ENCODE measurements at regions not wholly inside any gene's neighbourhood (a gene's known extent, or its start where the extent isn't known, plus 50 kb on each side); places are given as distances from the start of the nearest gene placed in this dataset.
"Not testable (repeated sequence)": the region's sequence is repeated elsewhere in the genome, so short reads cannot be mapped to it uniquely, and the experiment has no call there.

- Mint-ChIP-seq H3K27me3 (peaks cover 3% of the 10 kb centered on the region), H3K4me3 (no peak overlapping the region), H3K4me1 (ENCODE audit: unreplicated experiment) (no peaks in the 10 kb centered on the region), H3K36me3 (peaks cover 3% of the 10 kb centered on the region), H3K27ac (no peak overlapping the region), H3K9me3 (no peaks in the 10 kb centered on the region)
- no peak for DNase-seq (ENCODE audit: extremely low spot score, unreplicated experiment)
- no peak for TF ChIP-seq CTCF (conservative IDR thresholded peaks at IDR 0.05)
These were observed 182.2 kb upstream of the TEX13C start for GRCh38 chrX:125137521-125137920.

- H3K36me3 Mint-ChIP-seq: no peaks in the 10 kb centered on the region
- no peak for DNase-seq (ENCODE audit: extremely low spot score, unreplicated experiment)
- TF ChIP-seq CTCF (conservative IDR thresholded peaks at IDR 0.05): no peak
- no peaks in the 10 kb centered on the region for H3K27me3 Mint-ChIP-seq
- no peaks in the 10 kb centered on the region for H3K4me1 Mint-ChIP-seq (ENCODE audit: unreplicated experiment)
- H3K9me3 Mint-ChIP-seq: no peaks in the 10 kb centered on the region
- H3K4me3 Mint-ChIP-seq: no peak overlapping the region
- no peak overlapping the region for H3K27ac Mint-ChIP-seq
These were observed 169.4 kb upstream of the TEX13C start for GRCh38 chrX:125150231-125150630.

GRCh38 chrX:125151146-125151545, 168.5 kb upstream of the TEX13C start:
- H3K27me3 Mint-ChIP-seq: no peaks in the 10 kb centered on the region
- no peak for TF ChIP-seq CTCF (conservative IDR thresholded peaks at IDR 0.05)
- no peaks in the 10 kb centered on the region for H3K4me1 Mint-ChIP-seq (ENCODE audit: unreplicated experiment)
- H3K9me3 Mint-ChIP-seq: no peaks in the 10 kb centered on the region
- no peak overlapping the region for H3K4me3 Mint-ChIP-seq
- H3K36me3 Mint-ChIP-seq: no peaks in the 10 kb centered on the region
- no peak for DNase-seq (ENCODE audit: extremely low spot score, unreplicated experiment)
- no peak overlapping the region for H3K27ac Mint-ChIP-seq

GRCh38 chrX:125152011-125152410, 167.7 kb upstream of the TEX13C start:
- Mint-ChIP-seq H3K9me3 (no peaks in the 10 kb centered on the region), H3K36me3 (peaks cover 3% of the 10 kb centered on the region), H3K27ac (no peak overlapping the region), H3K27me3 (no peaks in the 10 kb centered on the region), H3K4me3 (no peak overlapping the region), H3K4me1 (ENCODE audit: unreplicated experiment) (no peaks in the 10 kb centered on the region)
- TF ChIP-seq CTCF (conservative IDR thresholded peaks at IDR 0.05): no peak
- no peak for DNase-seq (ENCODE audit: extremely low spot score, unreplicated experiment)

- TF ChIP-seq CTCF (conservative IDR thresholded peaks at IDR 0.05): no peak
- Mint-ChIP-seq H3K36me3 (peaks cover 3% of the 10 kb centered on the region), H3K27me3 (no peaks in the 10 kb centered on the region), H3K4me3 (no peak overlapping the region), H3K4me1 (ENCODE audit: unreplicated experiment) (no peaks in the 10 kb centered on the region), H3K9me3 (no peaks in the 10 kb centered on the region), H3K27ac (no peak overlapping the region)
- no peak for DNase-seq (ENCODE audit: extremely low spot score, unreplicated experiment)
These were observed 166.1 kb upstream of the TEX13C start for GRCh38 chrX:125153621-125154020.

- H3K27me3 Mint-ChIP-seq; H3K4me3 Mint-ChIP-seq; H3K36me3 Mint-ChIP-seq; H3K9me3 Mint-ChIP-seq; H3K4me1 Mint-ChIP-seq (ENCODE audit: unreplicated experiment); DNase-seq (ENCODE audit: extremely low spot score, unreplicated experiment); H3K27ac Mint-ChIP-seq: not testable (repeated sequence)
These were observed 165.1 kb upstream of the TEX13C start for GRCh38 chrX:125154288-125155257.

- not testable (repeated sequence) for H3K27ac Mint-ChIP-seq; H3K4me3 Mint-ChIP-seq; H3K36me3 Mint-ChIP-seq; H3K9me3 Mint-ChIP-seq; DNase-seq (ENCODE audit: extremely low spot score, unreplicated experiment); H3K4me1 Mint-ChIP-seq (ENCODE audit: unreplicated experiment); H3K27me3 Mint-ChIP-seq
These were observed 164.2 kb upstream of the TEX13C start for GRCh38 chrX:125155296-125156033.

Measured in type B pancreatic cell (in vitro differentiated cells).